ENCODE measurements at regions not wholly inside any gene's neighbourhood (a gene's known extent, or its start where the extent isn't known, plus 50 kb on each side); places are given as distances from the start of the nearest gene placed in this dataset.

DNA sequence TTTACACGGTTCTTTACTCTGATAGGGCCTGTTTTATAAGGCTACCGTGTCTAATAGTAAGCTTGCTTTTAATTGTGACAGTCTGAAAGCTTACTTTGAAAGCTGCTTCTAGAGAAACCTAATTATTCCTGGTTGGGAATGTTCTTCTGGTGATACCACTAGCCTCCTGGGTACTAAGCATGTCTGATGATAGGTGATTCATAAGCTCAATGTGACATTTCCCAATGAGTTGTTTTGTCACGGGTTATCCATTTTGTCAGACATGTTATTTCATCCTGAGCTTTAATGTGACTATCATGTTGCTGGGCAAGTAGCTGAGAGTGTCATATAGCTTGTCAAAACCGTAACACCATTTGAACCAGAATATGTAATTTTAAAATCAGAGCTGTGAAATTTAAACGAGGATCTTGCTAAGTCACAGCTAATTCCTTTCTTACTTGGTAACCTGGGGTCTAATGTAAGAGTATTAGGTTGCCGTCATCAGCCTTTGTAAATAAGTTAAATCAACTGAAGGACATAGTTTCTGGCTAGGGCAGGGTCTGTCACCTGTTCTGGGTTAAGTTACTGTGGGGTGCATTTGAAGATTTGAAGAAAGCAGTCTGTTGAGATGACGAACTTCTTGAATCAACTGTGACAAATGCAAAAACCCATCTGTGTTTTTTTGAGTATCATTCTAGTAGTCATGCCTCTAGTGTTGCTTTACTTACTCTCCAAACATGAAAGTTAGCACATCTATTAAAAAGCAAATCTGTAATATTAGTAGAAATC is 529.2 kb downstream of the USP25 start:
- ATAC-seq: no peak
- DNase-seq (ENCODE audit: low spot score in 2 of 2): no peak
- no peaks in the 10 kb centered on the region for H3K9me3 Mint-ChIP-seq
- no peak overlapping the region for H3K27ac Mint-ChIP-seq
- no peaks in the 10 kb centered on the region for H3K36me3 Mint-ChIP-seq

GRCh38 chr21:16262091-16262490 is 532.3 kb downstream of the USP25 start:
- no peaks in the 10 kb centered on the region for H3K36me3 Mint-ChIP-seq
- ATAC-seq (no peak), DNase-seq (ENCODE audit: low spot score in 2 of 2) (no peak)
- H3K9me3 Mint-ChIP-seq: no peaks in the 10 kb centered on the region
- H3K27ac Mint-ChIP-seq: no peak overlapping the region

- Mint-ChIP-seq H3K27ac (no peak overlapping the region), H3K36me3 (no peaks in the 10 kb centered on the region), H3K9me3 (no peaks in the 10 kb centered on the region)
- ATAC-seq (no peak), DNase-seq (ENCODE audit: low spot score in 2 of 2) (no peak)
These were observed 534.5 kb downstream of the USP25 start for GRCh38 chr21:16264319-16264718.

GRCh38 chr21:16269476-16269875 is 539.7 kb downstream of the USP25 start:
- no peaks in the 10 kb centered on the region for H3K9me3 Mint-ChIP-seq
- DNase-seq (ENCODE audit: low spot score in 2 of 2) (no peak), ATAC-seq (no peak)
- H3K27ac Mint-ChIP-seq: no peak overlapping the region
- H3K36me3 Mint-ChIP-seq: no peaks in the 10 kb centered on the region

DNA sequence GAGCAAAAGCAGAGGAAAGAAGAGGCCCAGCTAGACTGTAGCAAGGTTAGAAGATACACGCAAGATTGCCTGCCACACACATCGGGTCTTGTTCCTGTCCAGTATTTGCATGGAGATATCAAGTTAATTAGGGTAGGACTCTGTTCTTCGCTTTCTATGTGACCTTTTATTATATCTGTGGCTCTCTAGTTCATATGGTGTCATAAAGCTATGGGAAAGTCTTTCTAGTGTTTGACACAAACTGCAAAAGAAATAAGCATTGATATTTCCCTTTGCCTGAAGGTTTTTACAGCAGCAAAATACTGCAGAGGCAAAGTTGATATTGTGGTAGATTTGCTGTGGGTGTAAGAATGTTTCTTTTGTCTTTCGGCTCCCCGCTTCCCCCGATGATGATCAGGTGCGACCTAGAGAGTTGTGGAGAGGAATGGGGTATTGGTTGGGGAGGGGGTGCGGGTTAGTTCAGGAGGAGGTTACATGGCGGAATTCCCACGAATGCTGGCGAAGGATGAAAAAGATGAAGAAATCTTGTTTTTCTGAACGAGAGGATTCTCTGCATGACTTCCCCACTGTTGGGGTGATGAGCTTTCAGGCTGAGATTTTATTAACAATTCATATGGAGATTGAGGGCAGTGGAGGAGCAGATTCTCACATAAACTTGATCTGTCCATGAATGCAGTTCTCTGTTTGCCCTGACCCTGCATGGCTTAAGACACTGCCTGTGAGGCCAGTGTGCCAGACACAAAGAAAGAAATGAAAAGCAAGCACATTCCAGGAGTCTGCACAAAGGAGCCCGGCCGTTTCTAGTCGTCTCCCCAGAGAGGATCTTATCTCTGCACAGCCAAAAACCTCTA is 550.2 kb downstream of the USP25 start:
- Mint-ChIP-seq H3K9me3 (no peaks in the 10 kb centered on the region), H3K36me3 (no peaks in the 10 kb centered on the region), H3K27ac (no peak overlapping the region)
- ATAC-seq: no peak
- DNase-seq (ENCODE audit: low spot score in 2 of 2): no peak

DNA sequence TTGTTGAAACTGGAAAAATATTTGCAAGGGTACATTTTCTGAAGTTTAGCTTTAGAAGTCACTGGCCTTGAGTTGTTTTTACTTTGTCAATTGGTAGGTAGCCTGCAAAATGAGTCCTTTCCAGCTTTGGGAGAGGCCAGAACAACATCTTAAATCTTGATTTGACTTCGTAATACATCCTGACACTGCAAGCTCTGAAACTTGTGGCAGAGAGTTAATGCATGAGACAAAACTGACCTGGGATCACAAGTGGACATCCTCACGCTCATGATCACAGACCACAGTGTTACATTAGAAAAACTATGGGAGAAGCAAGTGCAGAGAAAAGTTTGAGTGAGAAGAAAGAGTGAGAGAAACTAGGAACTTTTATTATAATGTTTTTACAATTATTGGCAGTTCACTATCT is 550.9 kb downstream of the USP25 start:
- H3K27ac Mint-ChIP-seq: no peak overlapping the region
- H3K36me3 Mint-ChIP-seq: no peaks in the 10 kb centered on the region
- DNase-seq (ENCODE audit: low spot score in 2 of 2) (no peak), ATAC-seq (no peak)
- H3K9me3 Mint-ChIP-seq: no peaks in the 10 kb centered on the region

DNA sequence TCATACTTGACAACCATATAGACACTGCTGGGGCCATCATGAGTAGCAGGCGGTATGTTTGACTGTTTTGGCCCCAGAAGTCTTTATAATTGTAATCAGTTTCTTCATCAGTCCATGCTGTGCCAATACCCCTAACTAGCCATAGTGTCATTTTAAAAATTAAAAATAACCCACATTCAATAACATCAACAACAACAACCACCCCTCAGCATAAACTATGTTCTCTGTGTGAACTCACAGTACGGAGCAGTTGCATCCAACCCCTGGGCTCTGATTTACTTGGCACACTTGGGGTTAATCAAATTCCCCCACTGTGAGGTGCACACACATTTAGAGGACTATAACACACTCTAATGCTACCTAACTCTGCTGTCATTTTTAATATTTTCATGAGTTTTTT is 553.7 kb downstream of the USP25 start:
- Mint-ChIP-seq H3K36me3 (no peaks in the 10 kb centered on the region), H3K9me3 (no peaks in the 10 kb centered on the region), H3K27ac (no peak overlapping the region)
- ATAC-seq (no peak), DNase-seq (ENCODE audit: low spot score in 2 of 2) (no peak)

- no peaks in the 10 kb centered on the region for H3K9me3 Mint-ChIP-seq
These were observed 555.9 kb downstream of the USP25 start for GRCh38 chr21:16285605-16286126.

DNA sequence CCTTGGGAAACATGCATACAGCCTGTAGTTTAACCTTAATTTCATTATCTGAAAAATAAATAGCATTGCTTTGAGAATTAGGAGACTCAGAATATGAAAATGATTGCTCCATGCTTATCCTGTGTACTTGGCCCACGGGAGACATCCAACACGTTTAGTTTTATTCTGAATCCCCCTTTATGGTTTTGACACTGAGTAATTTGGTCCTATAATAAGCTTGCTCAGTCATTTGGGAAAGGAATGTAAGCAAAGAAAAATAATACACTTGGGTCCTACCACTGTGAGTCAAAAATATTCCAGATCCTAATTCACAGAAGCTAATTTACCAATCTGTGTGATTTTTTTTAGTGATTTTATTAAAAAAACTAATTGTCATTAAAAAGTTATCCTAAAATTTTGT is 557.3 kb downstream of the USP25 start:
- Mint-ChIP-seq H3K9me3 (no peaks in the 10 kb centered on the region), H3K27ac (no peak overlapping the region), H3K36me3 (no peaks in the 10 kb centered on the region)
- ATAC-seq (no peak), DNase-seq (ENCODE audit: low spot score in 2 of 2) (no peak)

More at GRCh38 chr21:16285605-16286126, 555.9 kb downstream of the USP25 start:
- Mint-ChIP-seq H3K36me3 (no peaks in the 10 kb centered on the region), H3K27ac (no peak overlapping the region)
- no peak for DNase-seq (ENCODE audit: low spot score in 2 of 2)
- ATAC-seq: no peak

DNA sequence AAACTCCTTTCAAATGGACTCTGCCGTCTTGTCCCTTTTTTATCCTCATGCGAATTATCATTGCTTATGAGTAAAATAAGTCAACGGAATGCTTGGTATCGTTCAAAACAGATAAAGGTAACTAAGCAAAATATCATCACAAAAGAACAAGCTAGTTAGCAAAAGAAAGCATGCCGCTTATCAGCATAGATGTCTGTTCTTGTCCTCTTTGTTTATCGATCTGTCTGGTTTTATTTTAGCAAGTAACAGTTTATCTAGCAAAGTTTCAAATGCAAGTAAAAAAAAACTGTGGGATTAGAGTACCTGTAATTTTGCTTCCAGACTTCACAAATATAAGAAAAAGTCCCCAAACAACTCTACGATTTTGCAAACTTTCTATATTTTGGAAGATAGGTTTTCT is 561.5 kb downstream of the USP25 start:
- Mint-ChIP-seq H3K27ac (no peak overlapping the region), H3K36me3 (no peaks in the 10 kb centered on the region), H3K9me3 (no peaks in the 10 kb centered on the region)
- no peak for ATAC-seq
- DNase-seq (ENCODE audit: low spot score in 2 of 2): no peak

DNA sequence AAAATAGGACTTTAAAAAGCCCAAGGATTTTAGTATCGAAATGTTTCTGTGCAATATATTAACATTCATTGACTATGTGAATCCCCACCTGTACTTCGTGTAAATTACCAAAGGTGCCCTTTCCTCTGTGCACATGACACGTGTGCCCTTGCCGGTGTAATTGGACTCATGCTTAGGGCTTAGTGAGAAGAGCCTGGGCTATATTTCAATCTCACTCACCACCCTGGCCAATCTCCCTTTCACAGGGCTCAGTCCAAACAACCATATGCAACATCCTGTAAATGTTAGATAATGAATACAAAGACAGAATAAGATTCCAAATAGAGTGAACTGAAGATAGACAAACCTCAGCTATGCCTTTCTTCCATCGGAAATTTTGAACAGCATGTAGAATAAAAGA is 564.3 kb downstream of the USP25 start:
- no peak for ATAC-seq
- no peak for DNase-seq (ENCODE audit: low spot score in 2 of 2)
- Mint-ChIP-seq H3K36me3 (no peaks in the 10 kb centered on the region), H3K27ac (no peak overlapping the region), H3K9me3 (peaks cover 0 to 8% of the 10 kb centered on the region in 2 donors)

GRCh38 chr21:16302851-16303282 is 573.1 kb downstream of the USP25 start:
- ATAC-seq: no peak
- peaks cover 0 to 1% of the 10 kb centered on the region in 2 donors for H3K9me3 Mint-ChIP-seq

DNA sequence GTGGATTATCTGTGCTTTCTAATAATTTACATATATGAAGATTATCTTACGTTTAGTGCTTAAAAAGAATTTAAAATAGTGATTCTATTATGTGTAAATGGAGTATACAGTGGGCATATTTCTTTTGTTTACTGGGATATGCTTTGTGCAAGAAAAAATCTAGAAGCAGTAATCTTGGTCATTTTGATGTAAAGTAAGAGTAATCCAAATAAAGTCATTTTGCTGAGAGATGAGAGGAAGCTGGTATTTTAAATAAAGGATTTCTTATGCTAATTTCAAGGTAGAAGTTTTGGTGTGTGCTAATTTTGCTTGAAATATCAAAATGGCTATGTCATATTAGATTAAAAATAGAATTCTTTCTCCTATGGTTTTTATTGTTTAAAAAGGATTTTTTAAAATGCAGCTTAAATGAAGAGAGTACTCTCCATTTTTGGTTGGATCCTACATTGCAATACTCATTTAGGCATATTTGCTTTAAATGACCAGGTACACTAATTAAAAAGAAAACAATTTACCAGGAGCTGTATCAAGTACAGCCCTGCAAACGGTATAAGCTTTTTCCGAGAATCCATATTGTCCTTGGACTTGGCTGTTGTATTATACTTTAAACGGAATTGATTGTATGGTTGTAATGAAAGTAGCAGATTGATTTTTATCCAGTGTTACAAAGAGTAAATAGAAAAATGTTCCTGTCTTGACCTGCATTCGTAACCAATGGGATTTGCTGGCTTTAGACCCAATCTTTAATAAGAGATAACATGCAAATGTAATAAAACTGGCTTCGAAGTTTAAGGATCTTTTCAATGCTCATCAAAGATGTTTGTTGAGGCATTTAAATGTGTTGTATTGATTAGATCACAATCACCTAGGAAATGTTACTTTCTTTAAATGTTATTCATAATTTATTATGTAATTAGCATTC is 574.7 kb downstream of the USP25 start:
- DNase-seq (ENCODE audit: low spot score in 2 of 2) (no peak), ATAC-seq (no peak)
- Mint-ChIP-seq H3K9me3 (no peaks in the 10 kb centered on the region), H3K27ac (no peak overlapping the region), H3K36me3 (no peaks in the 10 kb centered on the region)

More at GRCh38 chr21:16302851-16303282, 573.1 kb downstream of the USP25 start:
- no peak for DNase-seq (ENCODE audit: low spot score in 2 of 2)
- H3K27ac Mint-ChIP-seq: no peak overlapping the region
- no peaks in the 10 kb centered on the region for H3K36me3 Mint-ChIP-seq

GRCh38 chr21:16305686-16306085 is 575.9 kb downstream of the USP25 start:
- H3K9me3 Mint-ChIP-seq: no peaks in the 10 kb centered on the region
- DNase-seq (ENCODE audit: low spot score in 2 of 2): no peak
- ATAC-seq: no peak
- no peaks in the 10 kb centered on the region for H3K36me3 Mint-ChIP-seq
- H3K27ac Mint-ChIP-seq: no peak overlapping the region

- Mint-ChIP-seq H3K27ac (no peak overlapping the region), H3K9me3 (no peaks in the 10 kb centered on the region), H3K36me3 (no peaks in the 10 kb centered on the region)
- ATAC-seq (no peak), DNase-seq (ENCODE audit: low spot score in 2 of 2) (no peak)
These were observed 577.5 kb downstream of the USP25 start for GRCh38 chr21:16307256-16307655.

DNA sequence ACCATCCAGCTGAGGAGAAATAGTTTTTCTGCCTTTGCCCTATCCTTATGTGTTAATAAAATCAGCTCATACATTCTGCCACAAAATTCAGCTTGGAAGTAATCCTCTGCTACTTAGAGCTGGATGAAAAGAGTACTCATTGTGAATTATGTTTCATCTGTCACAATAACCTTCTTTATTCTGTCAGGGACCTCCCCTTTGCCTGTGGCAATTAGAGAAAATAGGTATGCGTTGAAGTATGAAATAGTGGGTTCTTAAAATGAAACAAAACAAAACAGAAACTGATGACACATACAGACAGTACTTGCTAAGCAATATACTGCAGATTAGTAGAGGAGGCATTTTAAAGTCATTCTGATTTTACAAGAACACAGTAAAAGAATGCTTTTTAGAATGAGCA is 578.5 kb downstream of the USP25 start:
- DNase-seq (ENCODE audit: low spot score in 2 of 2) (no peak), ATAC-seq (peak; percentile 53 to 87)
- H3K9me3 Mint-ChIP-seq: no peaks in the 10 kb centered on the region

More for the DNA sequence above, 578.5 kb downstream of the USP25 start:
- Mint-ChIP-seq H3K27ac (no peak overlapping the region), H3K36me3 (no peaks in the 10 kb centered on the region)
